Omental fat pad (tissue), 3 donors: ENCODE measurements at regions not wholly inside any gene's neighbourhood (a gene's known extent, or its start where the extent isn't known, plus 50 kb on each side); places are given as distances from the start of the nearest gene placed in this dataset.

Experiments
- ATAC-seq: fragments of 150-250 bp; one replicate; pipeline ENCODE4 v1.9.1; 2016; ENCODE audit warnings: mild to moderate bottlenecking, moderate library complexity; ENCODE audit not compliant: low FRiP score
- DNase-seq: peaks from one replicate; pipeline ENCODE4 v3.0.0-alpha.2; 2019; ENCODE audit warnings: low spot score
- CTCF ChIP-seq, 3 donors: fragments of 450-650 bp; IDR thresholded peaks; one replicate each; pipeline ENCODE4 v1.5.1; 2016 to 2017; ENCODE audit warnings: antibody characterized with exemption in 3 of 3, mild to moderate bottlenecking in 3 of 3, moderate library complexity in 2 of 3

GRCh38 chr2:134776836-134777235 is 58.0 kb upstream of the TMEM163 start:
- ATAC-seq: no peak
- no peak for DNase-seq
- no peak for TF ChIP-seq CTCF (IDR thresholded peaks at IDR 0.05)

DNA sequence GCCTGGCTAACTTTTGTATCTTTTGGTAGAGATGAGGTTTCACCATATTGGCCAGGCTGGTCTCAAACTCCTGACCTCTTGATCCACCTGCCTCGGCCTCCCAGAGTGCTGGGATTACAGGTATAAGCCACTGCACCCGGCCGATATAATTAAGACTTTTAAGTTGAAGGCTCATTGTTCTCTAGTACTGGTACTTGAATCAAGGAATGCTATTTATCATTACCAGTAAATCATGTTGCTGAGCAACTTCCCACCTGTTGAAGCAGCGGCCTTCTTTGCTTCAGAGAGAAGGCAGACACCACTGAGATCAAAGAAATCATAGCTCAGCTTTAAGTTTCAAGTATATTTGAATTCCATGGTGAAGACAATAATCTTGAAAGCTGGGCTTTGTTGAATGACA is 58.8 kb upstream of the TMEM163 start:
- TF ChIP-seq CTCF (IDR thresholded peaks at IDR 0.05): no peak
- ATAC-seq (no peak), DNase-seq (no peak)

DNA sequence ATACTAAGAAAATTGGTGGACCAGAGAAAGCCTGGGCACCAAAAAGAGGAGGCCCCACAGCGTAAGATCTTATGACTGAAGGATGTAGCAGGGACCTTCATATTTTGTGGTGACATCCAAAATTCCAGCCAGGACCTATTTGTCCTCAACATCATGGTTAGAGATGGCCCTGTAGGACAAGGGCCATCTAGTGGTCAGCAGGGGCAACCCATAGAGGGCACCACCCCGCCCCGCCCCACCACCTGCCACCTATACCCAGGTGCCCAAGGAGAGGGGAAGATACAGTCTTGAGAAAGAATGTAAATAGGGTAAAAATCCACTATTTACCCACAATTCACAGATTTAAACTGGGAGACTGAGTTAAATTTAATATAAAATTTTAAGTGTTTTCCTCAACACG is 59.6 kb upstream of the TMEM163 start:
- no peak for ATAC-seq
- no peak for DNase-seq
- TF ChIP-seq CTCF (IDR thresholded peaks at IDR 0.05): no peak

GRCh38 chr2:134780972-134781371 is 57.4 kb upstream of the ACMSD start:
- DNase-seq: no peak
- ATAC-seq: no peak
- no peak for TF ChIP-seq CTCF (IDR thresholded peaks at IDR 0.05)

DNA sequence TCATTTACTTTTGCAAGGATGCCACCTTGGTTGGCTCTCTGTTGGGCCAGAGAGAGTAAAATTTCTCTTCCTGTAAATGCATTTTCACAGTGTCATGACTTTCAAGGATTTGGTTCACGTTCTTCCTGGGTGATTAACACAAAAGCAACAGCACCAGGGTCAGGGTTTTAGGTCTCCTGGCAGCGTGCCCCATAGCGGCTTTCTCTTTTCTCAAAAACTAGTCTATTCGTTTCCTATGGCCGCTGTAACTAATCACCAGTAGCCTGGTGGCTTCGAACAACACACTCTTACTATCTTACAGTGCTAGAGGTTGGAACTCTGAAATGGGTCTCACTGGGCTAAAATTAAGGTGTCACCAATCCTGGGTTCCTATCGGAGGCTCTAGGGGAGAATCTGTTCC is 56.3 kb upstream of the ACMSD start:
- DNase-seq (no peak), ATAC-seq (no peak)
- TF ChIP-seq CTCF (IDR thresholded peaks at IDR 0.05): no peak

GRCh38 chr2:134782792-134783191 is 55.6 kb upstream of the ACMSD start:
- no peak for TF ChIP-seq CTCF (IDR thresholded peaks at IDR 0.05)
- DNase-seq (no peak), ATAC-seq (no peak)

GRCh38 chr2:134783912-134784311 is 54.5 kb upstream of the ACMSD start:
- no peak for TF ChIP-seq CTCF (IDR thresholded peaks at IDR 0.05)
- ATAC-seq (no peak), DNase-seq (no peak)
